ENCODE measurements at regions not wholly inside any gene's neighbourhood (a gene's known extent, or its start where the extent isn't known, plus 50 kb on each side); places are given as distances from the start of the nearest gene placed in this dataset.

- no peak overlapping the region for H3K4me3 ChIP-seq (ENCODE audit: low read length)
- no peak overlapping the region for H2AFZ ChIP-seq (ENCODE audit: low read depth, low read length)
- no peak overlapping the region for H3K4me2 ChIP-seq (ENCODE audit: low read length)
- no peaks in the 10 kb centered on the region for H3K9me2 ChIP-seq (ENCODE audit: insufficient read depth, low read length)
- no peaks in the 10 kb centered on the region for H3F3A ChIP-seq (ENCODE audit: insufficient read depth, low read length, poor library complexity, severe bottlenecking)
- no peak for TF ChIP-seq MXI1 (conservative IDR thresholded peaks at IDR 0.05; ENCODE audit: poor library complexity, severe bottlenecking)
- TF ChIP-seq POLR2AphosphoS5 (IDR thresholded peaks at IDR 0.05) = no peak
- no peak for TF ChIP-seq TAF1 (IDR thresholded peaks at IDR 0.05; ENCODE audit: low read depth)
- TF ChIP-seq EZH2 (IDR thresholded peaks at IDR 0.05; ENCODE audit: borderline replicate concordance, insufficient read depth, low read length, poor library complexity, severe bottlenecking) = no peak
- TF ChIP-seq RAD21 (conservative IDR thresholded peaks at IDR 0.05) = no peak
- no peak for TF ChIP-seq REST (IDR thresholded peaks at IDR 0.05; ENCODE audit: borderline replicate concordance)
- no peak for TF ChIP-seq CTCF (IDR thresholded peaks at IDR 0.05; ENCODE audit: poor library complexity, severe bottlenecking)
- no peak for TF ChIP-seq EP300 (conservative IDR thresholded peaks at IDR 0.05; ENCODE audit: poor library complexity, severe bottlenecking)
- TF ChIP-seq SMC3 (conservative IDR thresholded peaks at IDR 0.05; ENCODE audit: poor library complexity) = no peak
- no peaks in the 10 kb centered on the region for H3K9me3 ChIP-seq (ENCODE audit: low read length)
- H4K20me1 ChIP-seq (ENCODE audit: insufficient read depth) = no peaks in the 10 kb centered on the region
- H3K79me2 ChIP-seq (replicated peaks; ENCODE audit: insufficient read depth, low read length) = no peaks in the 10 kb centered on the region
- H3K36me3 ChIP-seq (ENCODE audit: insufficient read depth, low read length) = no peaks in the 10 kb centered on the region
- H3K27me3 ChIP-seq (ENCODE audit: insufficient read depth, low read depth, low read length) = no peaks in the 10 kb centered on the region
- H3K9ac ChIP-seq (ENCODE audit: low read length) = no peak overlapping the region
- no peak overlapping the region for H3K27ac ChIP-seq (ENCODE audit: low read length)
Observed at GRCh38 chr3:178381555-178381954, 154.7 kb upstream of the KCNMB2 start.

GRCh38 chr3:178381971-178382448, 154.2 kb upstream of the KCNMB2 start:
- Histone ChIP-seq H2AFZ (ENCODE audit: low read depth, low read length) (no peak overlapping the region), H3K4me3 (ENCODE audit: low read length) (no peak overlapping the region), H3K9me3 (ENCODE audit: low read length) (no peaks in the 10 kb centered on the region), H4K20me1 (ENCODE audit: insufficient read depth) (no peaks in the 10 kb centered on the region), H3K27ac (ENCODE audit: low read length) (no peak overlapping the region), H3K9me2 (ENCODE audit: insufficient read depth, low read length) (no peaks in the 10 kb centered on the region), H3F3A (ENCODE audit: insufficient read depth, low read length, poor library complexity, severe bottlenecking) (no peaks in the 10 kb centered on the region), H3K4me2 (ENCODE audit: low read length) (no peak overlapping the region), H3K79me2 (replicated peaks; ENCODE audit: insufficient read depth, low read length) (no peaks in the 10 kb centered on the region), H3K27me3 (ENCODE audit: insufficient read depth, low read depth, low read length) (no peaks in the 10 kb centered on the region), H3K36me3 (ENCODE audit: insufficient read depth, low read length) (no peaks in the 10 kb centered on the region), H3K9ac (ENCODE audit: low read length) (no peak overlapping the region)
- no peak for TF ChIP-seq REST (IDR thresholded peaks at IDR 0.05; ENCODE audit: borderline replicate concordance)
- TF ChIP-seq RAD21 (conservative IDR thresholded peaks at IDR 0.05) = no peak
- TF ChIP-seq CTCF (IDR thresholded peaks at IDR 0.05; ENCODE audit: poor library complexity, severe bottlenecking) = no peak
- TF ChIP-seq SMC3 (conservative IDR thresholded peaks at IDR 0.05; ENCODE audit: poor library complexity) = no peak
- no peak for TF ChIP-seq EZH2 (IDR thresholded peaks at IDR 0.05; ENCODE audit: borderline replicate concordance, insufficient read depth, low read length, poor library complexity, severe bottlenecking)
- TF ChIP-seq TAF1 (IDR thresholded peaks at IDR 0.05; ENCODE audit: low read depth) = no peak
- TF ChIP-seq MXI1 (conservative IDR thresholded peaks at IDR 0.05; ENCODE audit: poor library complexity, severe bottlenecking) = no peak
- TF ChIP-seq EP300 (conservative IDR thresholded peaks at IDR 0.05; ENCODE audit: poor library complexity, severe bottlenecking) = no peak
- TF ChIP-seq POLR2AphosphoS5 (IDR thresholded peaks at IDR 0.05) = no peak

Data from neural cell (in vitro differentiated cells).